ENCODE measurements at regions not wholly inside any gene's neighbourhood (a gene's known extent, or its start where the extent isn't known, plus 50 kb on each side); places are given as distances from the start of the nearest gene placed in this dataset.

- POLR2A ChIA-PET, result no interaction called here
- Histone ChIP-seq H4K20me1 (ENCODE audit: insufficient read depth, low read length) (no peaks in the 10 kb centered on the region), H3K36me3 (replicated peaks in 1 of 2; ENCODE audit: control insufficient read depth in 1 of 2, insufficient read depth in 2 of 2, low read length in 2 of 2) (no peaks in the 10 kb centered on the region), H3K27me3 (ENCODE audit: control insufficient read depth in 1 of 2, insufficient read depth in 2 of 2, low read length in 2 of 2) (no peaks in the 10 kb centered on the region), H3K4me3 (replicated peaks in 1 of 3; ENCODE audit: insufficient read depth in 1 of 3, low read depth in 2 of 3, low read length in 3 of 3) (no peak overlapping the region), H3K9ac (ENCODE audit: insufficient read depth, low read depth, low read length) (no peak overlapping the region), H2AFZ (ENCODE audit: low read length) (no peak overlapping the region), H3K27ac (ENCODE audit: extremely low read length, insufficient read depth, low read length) (no peak overlapping the region), H3K9me3 (ENCODE audit: low read length) (no peaks in the 10 kb centered on the region), H3K79me2 (ENCODE audit: insufficient read depth, low read length) (no peaks in the 10 kb centered on the region), H3K4me1 (ENCODE audit: insufficient read depth, low read length) (peaks cover 14% of the 10 kb centered on the region), H3K4me2 (ENCODE audit: low read depth, low read length) (no peak overlapping the region; the same call in 1 of the 2 replicates)
- FAIRE-seq (no peak), ATAC-seq (no peak), DNase-seq (ENCODE audit: low spot score) (no peak)
- 6% methylated on average over 3 of the region's 3 CpGs for WGBS (ENCODE audit: low lambda C conversion rate)
- no TSS peak for BruUV-seq (replicated peaks)
- in situ Hi-C loops (cut with HindIII; ENCODE audit: extremely low pct_ligation_motif_present, low pct_unique_long_range_greater_than_20kb) (no loop called here), intact Hi-C loops (cut with micrococcal nuclease; ENCODE audit: unreplicated experiment) (loop anchor here (5.0 kb wide), 1 partner anchor 684 kb away; no protein-coding TSS in a partner anchor)
- no peak for TF ChIP-seq EEA1 (CRISPR knock-in tag; IDR thresholded peaks at IDR 0.05; ENCODE audit: borderline replicate concordance)
- peak; percentile 39; the same call in 1 of the 2 replicates for TF ChIP-seq NR2F6 (IDR thresholded peaks at IDR 0.05)
- no peak for TF ChIP-seq NR2F6 (CRISPR knock-in tag; IDR thresholded peaks at IDR 0.05)
- peak in 1 of 2 experiments; percentile 32; a peak in 1 of 4 replicates for TF ChIP-seq NR2F1 (CRISPR knock-in tag; IDR thresholded peaks at IDR 0.05)
- CTCF ChIA-PET (ENCODE audit: low intra/inter-chr PET ratio, low total read pairs), result no interaction called here
These were observed 229.3 kb downstream of the GPR37 start for GRCh38 chr7:124536156-124536762.

- Histone ChIP-seq H3K4me1 (ENCODE audit: insufficient read depth, low read length) (peaks cover 14% of the 10 kb centered on the region), H3K9me3 (ENCODE audit: low read length) (peaks cover 33% of the 10 kb centered on the region), H3K36me3 (replicated peaks in 1 of 2; ENCODE audit: control insufficient read depth in 1 of 2, insufficient read depth in 2 of 2, low read length in 2 of 2) (no peaks in the 10 kb centered on the region), H3K4me3 (replicated peaks in 1 of 3; ENCODE audit: insufficient read depth in 1 of 3, low read depth in 2 of 3, low read length in 3 of 3) (no peak overlapping the region), H3K79me2 (ENCODE audit: insufficient read depth, low read length) (no peaks in the 10 kb centered on the region), H4K20me1 (ENCODE audit: insufficient read depth, low read length) (no peaks in the 10 kb centered on the region), H3K9ac (ENCODE audit: insufficient read depth, low read depth, low read length) (no peak overlapping the region), H3K27ac (ENCODE audit: extremely low read length, insufficient read depth, low read length) (no peak overlapping the region), H3K4me2 (ENCODE audit: low read depth, low read length) (no peak overlapping the region), H2AFZ (ENCODE audit: low read length) (no peak overlapping the region), H3K27me3 (ENCODE audit: control insufficient read depth in 1 of 2, insufficient read depth in 2 of 2, low read length in 2 of 2) (no peaks in the 10 kb centered on the region)
- intact Hi-C loops (cut with micrococcal nuclease; ENCODE audit: unreplicated experiment), result no loop called here
- ATAC-seq (no peak), FAIRE-seq (no peak), DNase-seq (ENCODE audit: low spot score) (no peak)
- in situ Hi-C loops (cut with HindIII; ENCODE audit: extremely low pct_ligation_motif_present, low pct_unique_long_range_greater_than_20kb), result no loop called here
- BruUV-seq (replicated peaks), result no TSS peak
- CTCF ChIA-PET (ENCODE audit: low intra/inter-chr PET ratio, low total read pairs), result no interaction called here
- POLR2A ChIA-PET, result no interaction called here
- TF ChIP-seq ZNF333 (CRISPR knock-in tag; IDR thresholded peaks at IDR 0.05; ENCODE audit: borderline replicate concordance), result no peak
- TF ChIP-seq, protein P1, sequence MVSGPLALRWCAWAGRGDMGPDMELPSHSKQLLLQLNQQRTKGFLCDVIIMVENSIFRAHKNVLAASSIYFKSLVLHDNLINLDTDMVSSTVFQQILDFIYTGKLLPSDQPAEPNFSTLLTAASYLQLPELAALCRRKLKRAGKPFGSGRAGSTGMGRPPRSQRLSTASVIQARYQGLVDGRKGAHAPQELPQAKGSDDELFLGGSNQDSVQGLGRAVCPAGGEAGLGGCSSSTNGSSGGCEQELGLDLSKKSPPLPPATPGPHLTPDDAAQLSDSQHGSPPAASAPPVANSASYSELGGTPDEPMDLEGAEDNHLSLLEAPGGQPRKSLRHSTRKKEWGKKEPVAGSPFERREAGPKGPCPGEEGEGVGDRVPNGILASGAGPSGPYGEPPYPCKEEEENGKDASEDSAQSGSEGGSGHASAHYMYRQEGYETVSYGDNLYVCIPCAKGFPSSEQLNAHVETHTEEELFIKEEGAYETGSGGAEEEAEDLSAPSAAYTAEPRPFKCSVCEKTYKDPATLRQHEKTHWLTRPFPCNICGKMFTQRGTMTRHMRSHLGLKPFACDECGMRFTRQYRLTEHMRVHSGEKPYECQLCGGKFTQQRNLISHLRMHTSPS (CRISPR knock-in tag; IDR thresholded peaks at IDR 0.05; ENCODE audit: low read depth), result no peak
- no peak for TF ChIP-seq ZGPAT (CRISPR knock-in tag; IDR thresholded peaks at IDR 0.05)
- no peak for TF ChIP-seq FOXJ3 (CRISPR knock-in tag; IDR thresholded peaks at IDR 0.05; ENCODE audit: borderline replicate concordance)
- TF ChIP-seq REPIN1 (CRISPR knock-in tag; IDR thresholded peaks at IDR 0.05; ENCODE audit: borderline replicate concordance, low read depth), result no peak
- no peak for TF ChIP-seq ZNF674 (CRISPR knock-in tag; IDR thresholded peaks at IDR 0.05; ENCODE audit: low read depth)
- TF ChIP-seq YEATS2 (CRISPR knock-in tag; IDR thresholded peaks at IDR 0.05; ENCODE audit: borderline replicate concordance), result no peak
- no peak for TF ChIP-seq ARNTL (CRISPR knock-in tag; IDR thresholded peaks at IDR 0.05)
- TF ChIP-seq, protein P2, sequence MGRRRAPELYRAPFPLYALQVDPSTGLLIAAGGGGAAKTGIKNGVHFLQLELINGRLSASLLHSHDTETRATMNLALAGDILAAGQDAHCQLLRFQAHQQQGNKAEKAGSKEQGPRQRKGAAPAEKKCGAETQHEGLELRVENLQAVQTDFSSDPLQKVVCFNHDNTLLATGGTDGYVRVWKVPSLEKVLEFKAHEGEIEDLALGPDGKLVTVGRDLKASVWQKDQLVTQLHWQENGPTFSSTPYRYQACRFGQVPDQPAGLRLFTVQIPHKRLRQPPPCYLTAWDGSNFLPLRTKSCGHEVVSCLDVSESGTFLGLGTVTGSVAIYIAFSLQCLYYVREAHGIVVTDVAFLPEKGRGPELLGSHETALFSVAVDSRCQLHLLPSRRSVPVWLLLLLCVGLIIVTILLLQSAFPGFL (CRISPR knock-in tag; IDR thresholded peaks at IDR 0.05), result no peak
- no peak for TF ChIP-seq MIXL1 (CRISPR knock-in tag; IDR thresholded peaks at IDR 0.05)
- no peak for TF ChIP-seq POLR2G (IDR thresholded peaks at IDR 0.05; ENCODE audit: low read depth, low read length)
These were observed 233.4 kb downstream of the GPR37 start for GRCh38 chr7:124532166-124532565.
